ENCODE measurements at regions not wholly inside any gene's neighbourhood (a gene's known extent, or its start where the extent isn't known, plus 50 kb on each side); places are given as distances from the start of the nearest gene placed in this dataset.
"Not testable (repeated sequence)": the region's sequence is repeated elsewhere in the genome, so short reads cannot be mapped to it uniquely, and the experiment has no call there.

GRCh38 chr13:64551755-64552154, 2678.4 kb downstream of the PCDH9 start:
- POLR2A ChIA-PET: no interaction called here

GRCh38 chr13:64546371-64546770, 2683.8 kb downstream of the PCDH9 start:
- CTCF ChIA-PET: no interaction called here
- POLR2A ChIA-PET: no interaction called here

More at GRCh38 chr13:64551755-64552154, 2678.4 kb downstream of the PCDH9 start:
- CTCF ChIA-PET: no interaction called here

GRCh38 chr13:64540976-64541375, 2689.2 kb downstream of the PCDH9 start:
- ChIA-PET CTCF (no interaction called here), POLR2A (no interaction called here)

- POLR2A ChIA-PET: no interaction called here
- CTCF ChIA-PET: no interaction called here
These were observed 2689.7 kb downstream of the PCDH9 start for GRCh38 chr13:64540468-64540867.

GRCh38 chr13:64538711-64539110, 2691.4 kb downstream of the PCDH9 start:
- ChIA-PET CTCF (no interaction called here), POLR2A (no interaction called here)

GRCh38 chr13:64534302-64534701, 2695.8 kb downstream of the PCDH9 start:
- CTCF ChIA-PET: no interaction called here
- POLR2A ChIA-PET: no interaction called here

GRCh38 chr13:64531400-64531799, 2698.7 kb downstream of the PCDH9 start:
- ChIA-PET POLR2A (no interaction called here), CTCF (no interaction called here)

- CTCF ChIA-PET: no interaction called here
- POLR2A ChIA-PET: no interaction called here
These were observed 2700.2 kb downstream of the PCDH9 start for GRCh38 chr13:64529874-64530485.

GRCh38 chr13:64528838-64529237, 2701.3 kb downstream of the PCDH9 start:
- CTCF ChIA-PET: no interaction called here
- POLR2A ChIA-PET: no interaction called here

- ChIA-PET CTCF (no interaction called here), POLR2A (no interaction called here)
These were observed 2702.6 kb downstream of the PCDH9 start for GRCh38 chr13:64527561-64527960.

GRCh38 chr13:64525687-64526086, 2704.4 kb downstream of the PCDH9 start:
- POLR2A ChIA-PET: no interaction called here
- CTCF ChIA-PET: no interaction called here

GRCh38 chr13:64510747-64511146, 2719.4 kb downstream of the PCDH9 start:
- POLR2A ChIA-PET: no interaction called here
- CTCF ChIA-PET: no interaction called here

- CTCF ChIA-PET: no interaction called here
- POLR2A ChIA-PET: no interaction called here
These were observed 2723.9 kb downstream of the PCDH9 start for GRCh38 chr13:64506246-64506645.

- POLR2A ChIA-PET: no interaction called here
These were observed 2724.7 kb downstream of the PCDH9 start for GRCh38 chr13:64505336-64505910.

GRCh38 chr13:64488731-64489130, 2741.4 kb downstream of the PCDH9 start:
- POLR2A ChIA-PET: no interaction called here
- CTCF ChIA-PET: no interaction called here

More at GRCh38 chr13:64505336-64505910, 2724.7 kb downstream of the PCDH9 start:
- CTCF ChIA-PET: no interaction called here

GRCh38 chr13:64482373-64482772, 2747.8 kb downstream of the PCDH9 start:
- CTCF ChIA-PET: no interaction called here
- POLR2A ChIA-PET: no interaction called here

- POLR2A ChIA-PET: no interaction called here
- CTCF ChIA-PET: no interaction called here
These were observed 2749.5 kb downstream of the PCDH9 start for GRCh38 chr13:64480672-64481071.

GRCh38 chr13:64480211-64480610, 2749.9 kb downstream of the PCDH9 start:
- CTCF ChIA-PET: no interaction called here
- POLR2A ChIA-PET: no interaction called here

- ChIA-PET POLR2A (no interaction called here), CTCF (no interaction called here)
These were observed 2753.0 kb downstream of the PCDH9 start for GRCh38 chr13:64477146-64477545.

GRCh38 chr13:64476041-64476568, 2754.0 kb downstream of the PCDH9 start:
- CTCF ChIA-PET, POLR2A ChIA-PET: not testable (repeated sequence)

- ChIA-PET POLR2A (no interaction called here), CTCF (no interaction called here)
These were observed 2758.2 kb downstream of the PCDH9 start for GRCh38 chr13:64471916-64472315.

- ChIA-PET CTCF (no interaction called here), POLR2A (no interaction called here)
These were observed 2759.4 kb downstream of the PCDH9 start for GRCh38 chr13:64470751-64471150.

Measured in activated CD8-positive, alpha-beta memory T cell treated with anti-CD3 and anti-CD28 coated beads for 36 hours (primary cell).